Astrocyte of the spinal cord (primary cell): ENCODE measurements at regions not wholly inside any gene's neighbourhood (a gene's known extent, or its start where the extent isn't known, plus 50 kb on each side); places are given as distances from the start of the nearest gene placed in this dataset.
A peak's percentile ranks its signal among the peaks of the same experiment; 100 is the strongest.

Source experiments
- DNase-seq: peaks from one replicate; pipeline ENCODE4 v3.0.0; 2011; ENCODE audit warnings: low read depth, low spot score
- H3K4me3 ChIP-seq: 2 replicates; pipeline ENCODE4 v1.5.1; 2011; ENCODE audit warnings: low read depth, mild to moderate bottlenecking, low read length, moderate library complexity
- in situ Hi-C: cut with HindIII; loops from 2 replicates; pipeline ENCODE4 v1.10.0; 2017; ENCODE audit warnings: low sequenced_read_pairs
- TF ChIP-seq, protein P1 (sequence below): IDR thresholded peaks from 2 replicates; pipeline ENCODE4 v1.5.1; 2012; ENCODE audit warnings: low read depth, mild to moderate bottlenecking, low read length, inconsistent platforms

- TF ChIP-seq, protein P1, sequence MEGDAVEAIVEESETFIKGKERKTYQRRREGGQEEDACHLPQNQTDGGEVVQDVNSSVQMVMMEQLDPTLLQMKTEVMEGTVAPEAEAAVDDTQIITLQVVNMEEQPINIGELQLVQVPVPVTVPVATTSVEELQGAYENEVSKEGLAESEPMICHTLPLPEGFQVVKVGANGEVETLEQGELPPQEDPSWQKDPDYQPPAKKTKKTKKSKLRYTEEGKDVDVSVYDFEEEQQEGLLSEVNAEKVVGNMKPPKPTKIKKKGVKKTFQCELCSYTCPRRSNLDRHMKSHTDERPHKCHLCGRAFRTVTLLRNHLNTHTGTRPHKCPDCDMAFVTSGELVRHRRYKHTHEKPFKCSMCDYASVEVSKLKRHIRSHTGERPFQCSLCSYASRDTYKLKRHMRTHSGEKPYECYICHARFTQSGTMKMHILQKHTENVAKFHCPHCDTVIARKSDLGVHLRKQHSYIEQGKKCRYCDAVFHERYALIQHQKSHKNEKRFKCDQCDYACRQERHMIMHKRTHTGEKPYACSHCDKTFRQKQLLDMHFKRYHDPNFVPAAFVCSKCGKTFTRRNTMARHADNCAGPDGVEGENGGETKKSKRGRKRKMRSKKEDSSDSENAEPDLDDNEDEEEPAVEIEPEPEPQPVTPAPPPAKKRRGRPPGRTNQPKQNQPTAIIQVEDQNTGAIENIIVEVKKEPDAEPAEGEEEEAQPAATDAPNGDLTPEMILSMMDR: no peak
- in situ Hi-C loops: no loop called here
Observed at GRCh38 chr6:156715839-156716238, 61.3 kb upstream of the ARID1B start.

DNA sequence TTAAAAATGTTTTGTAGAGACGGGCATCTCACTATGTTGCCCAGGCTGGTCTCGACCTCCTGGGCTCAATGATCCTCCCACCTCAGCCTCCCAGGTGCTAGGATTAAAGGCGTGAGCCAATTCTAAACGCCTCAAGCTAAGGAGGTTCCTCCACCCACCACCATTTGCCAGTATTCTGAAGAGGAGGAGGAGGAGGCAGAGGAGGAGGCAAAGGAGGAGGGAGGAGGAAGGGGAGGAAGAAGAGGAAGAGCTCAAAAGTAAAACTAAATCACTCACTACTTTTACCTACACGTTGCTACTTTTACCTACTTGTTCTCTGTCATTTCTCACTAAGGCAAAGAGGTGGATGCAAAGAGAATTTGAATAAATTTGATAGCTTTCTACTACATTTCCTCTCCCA lies 63.6 kb upstream of the ARID1B start:
- TF ChIP-seq, protein P1: no peak
- no peak for DNase-seq
- no peak overlapping the region for H3K4me3 ChIP-seq
- in situ Hi-C loops: no loop called here

More at GRCh38 chr6:156715839-156716238, 61.3 kb upstream of the ARID1B start:
- DNase-seq: no peak
- H3K4me3 ChIP-seq: no peak overlapping the region

DNA sequence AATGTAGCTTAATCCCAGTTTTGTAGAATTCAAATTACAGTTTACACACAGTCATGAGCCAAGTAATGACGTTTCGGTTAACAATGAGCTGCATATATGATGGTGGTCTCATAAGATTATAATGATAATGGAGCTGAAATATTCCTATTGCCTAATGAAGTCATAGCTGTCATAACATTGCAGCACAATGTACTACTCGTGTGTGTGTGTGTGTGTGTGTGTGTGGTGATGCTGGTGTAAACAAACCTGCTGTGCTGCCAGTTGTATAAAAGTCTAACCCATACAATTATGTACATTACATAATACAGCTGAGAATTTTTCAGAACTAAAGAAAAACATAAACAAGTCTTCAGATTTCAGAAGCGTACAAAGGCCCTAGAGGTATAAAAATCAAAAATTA lies 66.7 kb upstream of the ARID1B start:
- DNase-seq: peak; percentile 5
- in situ Hi-C loops: no loop called here
- TF ChIP-seq, protein P1: no peak
- no peak overlapping the region for H3K4me3 ChIP-seq

- DNase-seq: no peak
- in situ Hi-C loops: no loop called here
- TF ChIP-seq, protein P1: no peak
- no peak overlapping the region for H3K4me3 ChIP-seq
Observed at GRCh38 chr6:156707818-156708217, 69.4 kb upstream of the ARID1B start.

DNA sequence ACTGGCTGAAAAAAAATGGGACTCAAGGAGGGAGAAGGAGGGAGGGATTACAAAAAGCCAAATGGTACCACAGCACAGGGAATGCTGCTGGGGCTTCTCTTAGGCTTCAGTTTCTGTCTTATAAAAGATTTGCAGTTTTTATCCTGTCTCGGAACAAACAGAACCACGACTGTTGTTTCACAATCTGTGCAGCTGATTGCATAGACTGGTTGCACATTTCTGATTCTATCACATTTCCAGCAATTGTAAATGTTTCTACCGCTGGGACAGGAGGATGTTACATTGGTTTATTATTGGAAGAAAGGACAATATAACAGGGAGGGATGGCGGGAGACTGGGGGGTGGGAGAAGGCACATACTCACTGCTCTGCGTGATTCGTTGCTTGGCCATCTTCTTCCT lies 73.5 kb upstream of the ARID1B start:
- TF ChIP-seq, protein P1: no peak
- in situ Hi-C loops: no loop called here
- no peak overlapping the region for H3K4me3 ChIP-seq
- DNase-seq: no peak

GRCh38 chr6:156701966-156702365 lies 75.2 kb upstream of the ARID1B start:
- TF ChIP-seq, protein P1: no peak
- no peak for DNase-seq
- H3K4me3 ChIP-seq: no peak overlapping the region
- in situ Hi-C loops: no loop called here
